ENCODE measurements at regions not wholly inside any gene's neighbourhood (a gene's known extent, or its start where the extent isn't known, plus 50 kb on each side); places are given as distances from the start of the nearest gene placed in this dataset.

DNA sequence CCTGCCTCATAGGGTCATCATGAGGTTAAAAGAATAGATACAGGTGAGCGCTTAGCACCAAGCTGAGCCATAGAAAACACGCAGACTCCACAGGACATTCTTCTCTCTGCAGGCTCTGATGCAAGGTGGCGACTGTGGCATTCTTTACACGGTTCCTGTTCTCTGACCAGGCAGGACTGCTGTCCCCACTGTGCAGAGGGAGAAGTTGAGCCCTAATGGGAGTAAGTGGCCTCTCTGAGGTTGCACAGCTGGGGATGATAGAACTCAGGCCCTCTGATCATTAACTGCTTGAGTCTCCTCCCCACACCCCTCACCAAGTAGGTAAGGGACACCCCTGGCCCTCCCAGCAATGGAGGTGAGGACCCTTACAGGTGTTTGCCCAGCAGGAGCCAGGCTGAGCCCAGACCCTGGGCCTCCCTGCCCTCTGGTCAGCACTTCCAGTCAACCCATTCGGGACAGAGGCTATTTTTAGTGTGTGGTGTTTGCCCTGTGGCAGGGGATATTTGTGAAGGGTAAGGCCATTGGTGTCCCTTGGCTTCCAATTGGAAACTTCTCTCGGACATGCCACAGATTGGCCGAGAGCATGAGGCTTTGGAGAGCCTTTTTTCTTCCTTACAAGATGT lies 116.8 kb downstream of the VEGFA start:
- TF ChIP-seq CTCF (IDR thresholded peaks at IDR 0.05), result no peak
- no peak for TF ChIP-seq POLR2A (IDR thresholded peaks at IDR 0.05)
